HG03520 (cell line): ENCODE measurements at regions not wholly inside any gene's neighbourhood (a gene's known extent, or its start where the extent isn't known, plus 50 kb on each side); places are given as distances from the start of the nearest gene placed in this dataset.

ENCODE experiments used
- ATAC-seq: cut with Tn5 transposase; IDR thresholded peaks from one replicate; pipeline ENCODE4 v1.9.1; 2021; ENCODE audit warnings: mild to moderate bottlenecking, moderate library complexity; ENCODE audit not compliant: unreplicated experiment

- ATAC-seq = no peak
Measured at GRCh38 chr4:156656896-156657295, 314.7 kb downstream of the PDGFC start.

- no peak for ATAC-seq
Measured at GRCh38 chr4:156654410-156654809, 317.2 kb downstream of the PDGFC start.

GRCh38 chr4:156643826-156644225 lies 327.8 kb downstream of the PDGFC start:
- ATAC-seq = no peak

GRCh38 chr4:156642161-156642560 lies 329.4 kb downstream of the PDGFC start:
- no peak for ATAC-seq

GRCh38 chr4:156638925-156639605 lies 332.5 kb downstream of the PDGFC start:
- no peak for ATAC-seq

GRCh38 chr4:156638334-156638733 lies 333.3 kb downstream of the PDGFC start:
- no peak for ATAC-seq

GRCh38 chr4:156636381-156636780 lies 335.2 kb downstream of the PDGFC start:
- ATAC-seq = no peak

- no peak for ATAC-seq
Measured at GRCh38 chr4:156635051-156635450, 336.5 kb downstream of the PDGFC start.

- no peak for ATAC-seq
Measured at GRCh38 chr4:156634612-156635011, 337.0 kb downstream of the PDGFC start.

- no peak for ATAC-seq
Measured at GRCh38 chr4:156633847-156634246, 337.8 kb downstream of the PDGFC start.

GRCh38 chr4:156628858-156629257 lies 342.7 kb downstream of the PDGFC start:
- no peak for ATAC-seq

GRCh38 chr4:156623376-156623775 lies 348.2 kb downstream of the PDGFC start:
- ATAC-seq = no peak

- ATAC-seq = no peak
Measured at GRCh38 chr4:156620786-156621185, 350.8 kb downstream of the PDGFC start.

GRCh38 chr4:156619154-156619934 lies 352.3 kb downstream of the PDGFC start:
- ATAC-seq = no peak

GRCh38 chr4:156615066-156615531 lies 356.5 kb downstream of the PDGFC start:
- no peak for ATAC-seq

- ATAC-seq = no peak
Measured at GRCh38 chr4:156614536-156614935, 357.1 kb downstream of the PDGFC start.

- ATAC-seq = no peak
Measured at GRCh38 chr4:156609421-156609820, 362.2 kb downstream of the PDGFC start.

- no peak for ATAC-seq
Measured at GRCh38 chr4:156608651-156609050, 362.9 kb downstream of the PDGFC start.

GRCh38 chr4:156607478-156607857 lies 364.1 kb downstream of the PDGFC start:
- ATAC-seq = no peak

GRCh38 chr4:156606554-156607477 lies 364.8 kb downstream of the PDGFC start:
- ATAC-seq = no peak

- no peak for ATAC-seq
Measured at GRCh38 chr4:156598138-156598681, 373.4 kb downstream of the PDGFC start.
